ENCODE measurements at regions not wholly inside any gene's neighbourhood (a gene's known extent, or its start where the extent isn't known, plus 50 kb on each side); places are given as distances from the start of the nearest gene placed in this dataset.

DNA sequence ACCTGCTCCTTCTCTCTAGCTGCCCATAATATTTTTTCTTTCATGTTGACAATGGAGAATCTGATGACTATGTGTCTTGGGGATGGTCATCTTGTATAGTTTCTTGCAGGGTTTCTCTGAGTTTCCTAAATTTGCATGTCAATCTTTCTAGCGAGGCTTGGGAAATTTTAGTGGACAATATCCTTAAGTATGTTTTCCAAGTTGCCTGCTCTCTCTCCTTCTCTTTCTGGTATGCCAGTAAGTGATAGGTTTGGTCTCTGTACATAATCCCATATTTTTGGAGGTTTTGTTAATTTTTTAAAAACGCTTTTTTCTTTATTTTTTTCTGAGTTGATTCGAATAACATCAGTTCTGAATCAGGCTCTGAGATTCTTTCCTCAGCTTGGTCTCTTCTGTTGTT is 370.9 kb upstream of the LYPLAL1 start:
- DNase-seq (ENCODE audit: low spot score), result no peak
- TF ChIP-seq, protein P1, sequence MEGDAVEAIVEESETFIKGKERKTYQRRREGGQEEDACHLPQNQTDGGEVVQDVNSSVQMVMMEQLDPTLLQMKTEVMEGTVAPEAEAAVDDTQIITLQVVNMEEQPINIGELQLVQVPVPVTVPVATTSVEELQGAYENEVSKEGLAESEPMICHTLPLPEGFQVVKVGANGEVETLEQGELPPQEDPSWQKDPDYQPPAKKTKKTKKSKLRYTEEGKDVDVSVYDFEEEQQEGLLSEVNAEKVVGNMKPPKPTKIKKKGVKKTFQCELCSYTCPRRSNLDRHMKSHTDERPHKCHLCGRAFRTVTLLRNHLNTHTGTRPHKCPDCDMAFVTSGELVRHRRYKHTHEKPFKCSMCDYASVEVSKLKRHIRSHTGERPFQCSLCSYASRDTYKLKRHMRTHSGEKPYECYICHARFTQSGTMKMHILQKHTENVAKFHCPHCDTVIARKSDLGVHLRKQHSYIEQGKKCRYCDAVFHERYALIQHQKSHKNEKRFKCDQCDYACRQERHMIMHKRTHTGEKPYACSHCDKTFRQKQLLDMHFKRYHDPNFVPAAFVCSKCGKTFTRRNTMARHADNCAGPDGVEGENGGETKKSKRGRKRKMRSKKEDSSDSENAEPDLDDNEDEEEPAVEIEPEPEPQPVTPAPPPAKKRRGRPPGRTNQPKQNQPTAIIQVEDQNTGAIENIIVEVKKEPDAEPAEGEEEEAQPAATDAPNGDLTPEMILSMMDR (IDR thresholded peaks at IDR 0.05; ENCODE audit: extremely low read depth, missing control alignments), result no peak

- DNase-seq (ENCODE audit: low spot score), result no peak
- TF ChIP-seq, protein P1 (IDR thresholded peaks at IDR 0.05; ENCODE audit: extremely low read depth, missing control alignments), result no peak
Measured at GRCh38 chr1:218803351-218803997, 370.2 kb upstream of the LYPLAL1 start.

- DNase-seq (ENCODE audit: low spot score), result no peak
- TF ChIP-seq, protein P1 (IDR thresholded peaks at IDR 0.05; ENCODE audit: extremely low read depth, missing control alignments), result no peak
Measured at GRCh38 chr1:218804014-218804785, 369.5 kb upstream of the LYPLAL1 start.

GRCh38 chr1:218809061-218809460 is 364.6 kb upstream of the LYPLAL1 start:
- TF ChIP-seq, protein P1 (IDR thresholded peaks at IDR 0.05; ENCODE audit: extremely low read depth, missing control alignments), result no peak
- DNase-seq (ENCODE audit: low spot score), result no peak

GRCh38 chr1:218809625-218810024 is 364.1 kb upstream of the LYPLAL1 start:
- DNase-seq (ENCODE audit: low spot score), result no peak
- TF ChIP-seq, protein P1 (IDR thresholded peaks at IDR 0.05; ENCODE audit: extremely low read depth, missing control alignments), result no peak

GRCh38 chr1:218810306-218810705 is 363.4 kb upstream of the LYPLAL1 start:
- TF ChIP-seq, protein P1 (IDR thresholded peaks at IDR 0.05; ENCODE audit: extremely low read depth, missing control alignments), result no peak
- DNase-seq (ENCODE audit: low spot score), result no peak

GRCh38 chr1:218811497-218811896 is 362.2 kb upstream of the LYPLAL1 start:
- TF ChIP-seq, protein P1 (IDR thresholded peaks at IDR 0.05; ENCODE audit: extremely low read depth, missing control alignments), result no peak
- no peak for DNase-seq (ENCODE audit: low spot score)

Data from GM20000 (cell line).